Activated T-cell treated with anti-CD3 and anti-CD28 coated beads for 4 hours (primary cell): ENCODE measurements at regions not wholly inside any gene's neighbourhood (a gene's known extent, or its start where the extent isn't known, plus 50 kb on each side); places are given as distances from the start of the nearest gene placed in this dataset.

Source experiments
- DNase-seq: peaks from one replicate; pipeline ENCODE4 v3.0.0-alpha.2; 2020

DNA sequence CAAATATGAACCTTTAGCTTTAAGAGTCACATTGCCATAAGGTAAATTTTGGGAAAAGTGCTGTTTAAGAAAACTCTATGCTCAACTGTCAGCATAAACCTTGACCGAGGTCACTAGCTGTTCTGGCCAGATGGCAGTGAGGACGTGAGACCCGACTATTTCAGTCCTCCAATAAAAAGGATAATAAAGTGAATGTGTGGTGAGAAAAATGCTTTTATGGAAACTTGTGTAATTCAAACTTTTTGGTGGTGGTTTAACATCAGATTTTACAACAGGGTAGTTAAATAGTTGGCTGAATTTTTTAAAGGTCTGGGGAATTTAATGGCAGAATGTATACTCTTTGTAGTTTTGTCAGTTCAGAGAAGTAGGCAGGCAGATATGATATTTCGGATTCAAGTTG lies 391.1 kb downstream of the PMP22 start:
- no peak for DNase-seq

DNA sequence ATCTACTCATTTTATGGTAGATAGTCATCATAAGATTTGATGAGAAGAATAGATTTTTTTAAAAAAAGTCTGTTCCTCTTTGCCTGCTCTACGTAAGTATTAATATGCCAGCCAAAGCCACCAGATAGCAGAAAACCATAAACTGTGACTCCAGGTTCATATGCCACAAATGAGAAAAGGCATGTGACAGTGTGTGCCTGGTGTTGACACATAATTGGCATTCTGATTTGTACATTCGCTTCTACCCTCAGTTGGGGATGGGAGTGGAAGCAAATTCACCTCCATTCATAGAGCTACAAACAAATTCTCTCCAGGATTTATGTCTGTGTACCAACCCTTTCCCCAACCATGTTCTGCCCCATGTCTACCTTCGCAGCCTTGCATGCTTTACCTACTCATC lies 391.6 kb downstream of the PMP22 start:
- DNase-seq: no peak

DNA sequence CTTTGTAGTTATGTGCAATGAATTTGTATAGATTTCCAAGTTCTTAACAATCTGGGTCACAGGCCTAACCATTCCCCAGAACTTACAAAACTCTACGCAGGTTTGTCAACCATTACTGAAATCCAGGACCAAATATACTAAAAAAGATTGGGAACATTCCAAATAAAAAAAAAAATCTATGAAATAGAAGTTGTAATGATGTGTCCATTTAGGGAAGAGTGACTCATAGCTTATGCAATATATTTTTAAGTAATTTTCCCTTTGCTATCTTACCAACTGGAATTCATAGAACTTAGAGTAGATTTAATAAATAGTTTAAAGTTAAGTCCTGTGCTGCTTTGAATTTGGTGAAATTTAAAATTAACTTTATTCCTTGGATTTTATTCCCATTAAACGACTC lies 393.2 kb downstream of the PMP22 start:
- no peak for DNase-seq

DNA sequence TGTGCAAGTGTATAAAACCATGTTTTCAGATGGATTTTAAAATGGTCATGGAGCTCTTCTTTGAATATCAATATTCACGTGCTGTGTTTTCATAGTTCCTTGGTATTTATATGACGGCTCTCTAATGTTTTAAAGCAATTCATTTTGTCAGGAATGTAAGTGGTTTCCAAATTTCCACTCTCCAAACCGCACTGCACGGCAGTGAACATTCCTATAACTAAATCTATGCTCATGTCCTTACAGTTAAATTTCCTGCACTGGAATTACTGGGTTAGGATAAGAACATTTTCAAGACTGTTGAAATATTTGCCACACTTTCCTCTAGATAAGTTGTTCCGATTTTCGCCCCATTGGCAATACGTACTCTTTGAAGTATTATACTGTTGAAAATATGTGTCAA lies 398.9 kb downstream of the PMP22 start:
- no peak for DNase-seq

DNA sequence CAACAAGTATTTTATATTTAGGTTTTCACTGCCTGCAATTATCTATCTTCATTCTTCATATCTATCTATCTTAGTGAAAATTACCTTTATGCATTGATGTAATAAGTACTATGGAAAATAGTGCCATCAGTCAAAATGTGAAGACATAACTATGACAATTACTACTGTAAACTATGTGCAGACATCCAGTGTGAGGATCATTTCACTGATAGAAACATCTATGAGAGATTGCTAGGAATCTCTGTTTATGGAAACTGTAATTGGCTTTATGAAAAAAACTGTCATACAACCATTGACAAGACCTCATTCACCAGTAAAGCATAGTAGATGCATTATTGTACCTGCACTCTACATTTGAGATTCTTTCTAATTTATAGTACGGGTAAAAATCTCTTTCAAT lies 401.0 kb downstream of the PMP22 start:
- DNase-seq: no peak

GRCh38 chr17:14859542-14859941 lies 405.6 kb downstream of the PMP22 start:
- no peak for DNase-seq

GRCh38 chr17:14856176-14856575 lies 408.9 kb downstream of the PMP22 start:
- no peak for DNase-seq

GRCh38 chr17:14854691-14855090 lies 410.4 kb downstream of the PMP22 start:
- DNase-seq: no peak

DNA sequence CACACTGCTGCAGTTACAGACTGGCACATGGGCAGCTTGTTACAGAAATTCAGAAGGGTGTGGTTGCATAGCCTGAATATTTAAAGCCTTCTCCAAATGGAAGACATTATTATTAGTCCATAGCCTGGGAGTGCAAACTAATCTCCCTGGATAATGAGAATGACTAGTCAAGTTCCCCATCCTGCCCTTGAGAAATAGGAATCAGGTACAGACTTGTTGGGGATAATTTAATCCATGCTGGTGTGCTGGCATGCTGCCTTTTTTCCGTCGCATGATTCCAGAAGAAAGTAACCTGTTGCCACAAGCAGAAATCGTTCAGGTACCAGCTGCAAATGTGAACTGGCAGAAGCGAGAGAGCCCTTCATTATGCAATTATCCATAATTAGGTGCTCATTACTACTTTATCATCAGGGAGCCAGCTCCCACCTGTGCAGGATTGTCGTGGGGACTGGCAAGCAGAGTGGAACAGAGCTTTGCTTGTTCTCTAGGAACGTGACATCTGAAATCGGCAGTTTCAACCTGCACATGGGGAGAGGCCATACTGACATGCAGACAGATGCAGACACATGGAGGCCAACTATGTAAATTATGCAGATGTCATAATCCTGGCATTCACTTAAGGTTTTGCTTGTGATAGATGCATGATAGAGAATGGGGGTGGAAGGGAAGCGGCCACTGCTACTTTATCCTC lies 419.4 kb downstream of the PMP22 start:
- no peak for DNase-seq

DNA sequence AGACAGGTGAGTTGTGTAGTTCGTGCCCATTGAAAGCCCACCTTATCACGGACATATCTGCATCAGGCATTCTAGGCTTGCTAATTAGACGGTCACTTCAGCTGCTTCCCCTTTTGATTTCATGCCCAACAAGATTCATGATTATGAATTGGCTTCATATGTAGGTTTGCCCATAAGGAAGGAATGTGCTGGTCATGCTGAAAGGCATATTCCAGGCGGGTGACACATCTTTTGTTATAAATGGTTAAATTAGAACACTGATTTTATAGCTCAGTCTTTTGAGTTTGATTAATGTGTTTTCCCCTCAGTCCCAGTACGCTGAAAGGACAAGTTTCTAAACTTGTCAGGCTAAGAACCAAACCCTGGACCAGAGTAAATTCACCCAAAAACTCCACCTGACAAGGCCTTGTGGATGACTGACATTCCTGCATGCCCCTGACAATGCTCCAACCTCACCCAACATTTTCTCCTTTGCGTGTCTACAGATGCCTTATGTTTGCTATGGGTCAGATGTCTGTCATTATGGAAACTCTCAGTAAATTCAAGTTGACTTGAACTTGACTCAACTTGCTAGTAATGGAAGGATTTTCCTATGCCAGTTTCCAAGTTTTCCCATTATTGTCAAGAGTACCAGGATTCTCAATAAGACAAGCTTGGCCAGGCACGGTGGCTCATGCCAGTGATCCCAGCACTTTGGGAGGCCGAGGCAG lies 421.9 kb downstream of the PMP22 start:
- no peak for DNase-seq

GRCh38 chr17:14840616-14841231 lies 424.4 kb downstream of the PMP22 start:
- no peak for DNase-seq

DNA sequence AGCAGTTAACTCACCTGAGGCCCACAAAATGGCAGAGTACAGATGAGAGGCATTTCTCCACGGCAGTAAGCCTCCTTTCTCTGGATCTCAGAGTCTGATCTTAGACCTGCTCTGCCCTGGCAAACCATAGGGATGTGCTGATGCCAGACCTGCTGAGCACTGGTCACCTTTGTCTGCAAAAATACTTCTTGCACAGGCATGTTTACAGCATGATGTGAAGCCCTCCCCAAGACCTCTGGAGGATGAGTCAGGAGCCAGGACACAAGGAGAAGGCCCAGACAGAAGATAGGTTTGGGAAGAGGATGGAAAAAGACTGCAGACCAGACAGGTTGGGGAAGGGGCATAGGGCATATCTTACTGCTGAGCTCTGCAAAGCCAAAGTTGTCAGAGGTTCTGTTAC lies 426.6 kb downstream of the PMP22 start:
- no peak for DNase-seq

DNA sequence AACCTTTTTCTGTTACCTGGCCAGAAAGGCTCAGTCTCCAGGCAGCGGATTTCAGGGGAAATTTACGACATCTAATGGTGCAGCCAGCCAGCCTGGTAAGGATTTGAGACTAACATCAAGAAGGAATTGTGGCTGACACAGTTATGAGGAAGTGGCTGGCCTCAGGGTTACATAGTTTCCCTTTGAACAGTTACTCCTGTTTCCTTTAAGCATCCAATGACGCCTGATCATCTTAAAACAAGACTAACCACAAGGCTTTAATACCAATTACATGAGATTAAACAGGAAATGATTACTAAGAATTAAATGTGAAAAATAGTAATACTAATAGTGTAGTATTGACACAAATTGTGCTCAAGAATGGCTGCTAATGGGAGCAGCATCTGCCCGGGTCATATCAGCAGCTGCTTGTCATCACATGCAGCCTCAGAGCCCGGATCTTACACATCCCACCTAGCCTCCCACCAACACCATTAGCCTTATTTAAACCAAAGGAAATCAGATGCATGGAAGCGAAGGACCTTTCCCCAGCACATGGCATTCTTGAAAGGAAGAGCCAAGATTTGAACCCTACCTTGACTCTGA lies 431.8 kb downstream of the PMP22 start:
- DNase-seq: no peak

DNA sequence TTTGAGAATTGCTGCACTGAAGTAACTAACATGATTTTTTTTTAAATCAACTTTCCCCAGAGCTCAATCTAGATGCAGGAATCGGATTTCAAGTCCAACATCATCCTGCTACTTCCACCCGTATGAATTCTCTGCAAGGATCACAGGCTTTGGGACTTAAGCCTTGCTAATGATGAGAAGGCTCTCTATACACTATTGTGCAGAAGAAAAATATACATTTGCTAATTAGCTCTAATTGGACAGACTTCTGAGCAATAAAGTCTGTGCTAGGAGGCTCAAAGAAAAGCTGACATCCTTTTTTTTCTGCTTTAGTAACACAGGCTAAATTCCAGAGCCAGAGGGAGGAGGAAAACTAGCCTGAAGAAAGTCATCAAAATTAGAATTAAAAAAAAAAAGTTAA lies 433.6 kb downstream of the PMP22 start:
- no peak for DNase-seq

- DNase-seq: no peak
These were observed 437.7 kb downstream of the PMP22 start for GRCh38 chr17:14827396-14827919.

GRCh38 chr17:14826358-14826757 lies 438.8 kb downstream of the PMP22 start:
- DNase-seq: no peak

DNA sequence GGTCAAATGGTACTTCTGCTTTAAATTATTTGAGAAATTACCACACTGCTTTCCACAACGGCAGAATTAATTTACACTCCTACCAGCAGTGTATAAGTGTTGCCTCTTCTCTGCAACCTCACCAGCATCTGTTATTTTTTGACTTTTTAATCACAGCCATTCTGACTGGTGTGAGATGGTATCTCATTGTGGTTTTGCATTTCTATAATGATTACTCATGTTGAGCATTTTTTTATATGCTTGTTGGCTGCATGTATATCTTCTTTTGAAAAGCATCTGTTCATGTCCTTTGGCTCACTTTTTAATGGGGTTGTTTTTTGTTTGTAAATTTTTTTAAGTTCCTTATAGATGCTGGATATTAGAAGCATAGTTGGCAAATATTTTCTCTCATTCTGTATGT lies 446.7 kb downstream of the PMP22 start:
- DNase-seq: no peak

DNA sequence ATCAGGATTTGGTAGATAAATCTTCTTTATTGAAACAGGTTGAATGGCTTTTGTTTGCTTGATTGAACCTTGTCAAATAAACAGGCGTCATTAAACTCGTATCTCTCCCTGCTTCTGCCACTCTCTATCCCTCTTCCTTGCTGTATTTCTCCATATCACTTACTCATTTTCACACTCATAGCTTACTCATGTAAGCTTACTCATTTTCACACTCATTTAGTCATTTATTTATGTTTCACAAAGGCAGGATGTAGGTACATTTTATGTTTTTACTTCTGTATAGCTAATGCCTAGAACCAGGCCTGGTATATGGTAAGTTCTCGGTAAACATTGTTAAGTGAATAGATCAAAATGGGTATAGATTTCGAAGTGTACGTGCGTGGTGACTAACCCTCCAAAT lies 450.0 kb downstream of the PMP22 start:
- DNase-seq: no peak

DNA sequence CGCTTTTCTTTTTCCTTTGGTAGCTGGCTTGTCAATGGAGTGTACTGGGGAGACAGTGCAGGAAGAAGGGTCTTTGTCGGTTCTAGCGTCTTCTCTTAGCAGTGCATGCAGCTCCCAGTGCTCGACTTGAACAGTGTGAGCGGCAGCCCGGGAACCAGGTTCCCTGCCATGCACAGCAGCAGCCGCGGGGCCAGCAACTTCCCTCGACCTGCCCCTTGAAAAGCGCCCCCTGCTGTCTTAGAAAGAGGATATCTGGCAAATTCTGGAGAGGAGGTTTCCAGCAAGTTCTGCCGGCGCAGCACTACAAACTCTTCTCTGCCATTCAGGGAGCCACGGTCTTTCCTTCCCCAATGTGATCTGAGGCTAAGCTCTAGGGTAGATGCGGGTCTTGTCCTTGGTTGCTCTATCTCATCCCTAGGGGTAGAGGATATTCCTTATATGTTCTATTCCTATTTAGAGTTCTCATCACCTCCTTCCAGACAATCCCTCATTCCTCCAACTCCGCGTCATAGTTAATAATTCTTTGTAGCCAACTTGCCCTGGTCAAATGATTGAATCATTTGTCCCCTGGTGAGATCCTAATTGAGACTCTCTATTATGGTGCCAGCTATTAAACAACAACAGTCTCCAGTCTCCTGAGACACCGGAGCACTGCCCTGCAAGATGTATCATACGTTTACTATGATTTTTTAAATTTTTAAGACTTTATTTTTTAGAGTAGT lies 451.3 kb downstream of the PMP22 start:
- no peak for DNase-seq

- DNase-seq: no peak
These were observed 456.7 kb downstream of the PMP22 start for GRCh38 chr17:14808425-14808824.

GRCh38 chr17:14805348-14805747 lies 459.8 kb downstream of the PMP22 start:
- DNase-seq: no peak

DNA sequence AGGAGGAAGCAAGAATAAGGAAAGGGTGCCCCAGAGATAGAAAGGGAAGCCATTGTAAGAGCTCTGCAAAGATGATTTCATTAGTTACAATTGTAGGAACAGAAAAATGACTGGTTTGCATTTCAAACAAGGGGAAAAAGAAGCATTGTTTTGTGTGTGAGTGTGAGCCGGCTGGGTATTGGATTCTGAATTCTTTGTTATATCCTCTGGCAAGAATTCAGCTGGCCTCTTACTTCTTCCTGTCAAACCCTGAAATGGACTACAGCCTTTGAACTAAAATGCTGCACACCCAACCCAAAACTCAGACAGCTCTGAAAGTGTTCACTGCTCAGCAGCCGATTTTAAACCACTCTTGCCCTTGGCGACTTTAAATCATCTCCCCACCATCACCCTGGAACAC lies 461.3 kb downstream of the PMP22 start:
- DNase-seq: no peak

DNA sequence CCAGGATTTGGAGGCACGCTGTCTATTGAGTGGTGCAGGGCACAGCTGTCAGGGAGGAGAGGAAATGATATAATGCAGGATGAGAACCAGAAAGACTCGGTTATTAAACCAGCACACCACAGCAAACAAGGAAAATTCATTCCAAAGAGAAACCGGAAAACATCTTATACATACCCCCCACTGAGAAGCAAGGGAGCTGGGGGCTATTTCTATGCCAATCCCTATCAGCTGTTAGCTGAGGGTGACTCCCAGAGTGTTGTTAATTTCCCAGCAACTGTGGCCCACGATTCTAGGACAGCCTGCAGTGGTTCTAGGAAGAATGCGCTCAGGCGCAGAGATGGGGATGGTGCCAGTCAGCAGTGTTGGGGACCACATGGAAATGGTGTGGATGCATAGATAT lies 467.3 kb downstream of the PMP22 start:
- no peak for DNase-seq
